ENCODE measurements at regions not wholly inside any gene's neighbourhood (a gene's known extent, or its start where the extent isn't known, plus 50 kb on each side); places are given as distances from the start of the nearest gene placed in this dataset.

GRCh38 chr4:180741703-180742102 lies 1501.5 kb upstream of the TENM3 start:
- DNase-seq = no peak

GRCh38 chr4:180745019-180745418 lies 1498.2 kb upstream of the TENM3 start:
- DNase-seq = no peak

- DNase-seq = no peak
Observed at GRCh38 chr4:180751009-180751408, 1492.2 kb upstream of the TENM3 start.

GRCh38 chr4:180757927-180758326 lies 1485.3 kb upstream of the TENM3 start:
- DNase-seq = no peak

GRCh38 chr4:180766045-180766444 lies 1477.2 kb upstream of the TENM3 start:
- DNase-seq = no peak

- peak; percentile 50 for DNase-seq
Observed at GRCh38 chr4:180766944-180767729, 1476.1 kb upstream of the TENM3 start.

GRCh38 chr4:180768610-180769009 lies 1474.6 kb upstream of the TENM3 start:
- no peak for DNase-seq

GRCh38 chr4:180769791-180770190 lies 1473.4 kb upstream of the TENM3 start:
- DNase-seq = no peak

GRCh38 chr4:180770265-180770664 lies 1472.9 kb upstream of the TENM3 start:
- peak; percentile 13 for DNase-seq

GRCh38 chr4:180784940-180785339 lies 1458.3 kb upstream of the TENM3 start:
- DNase-seq = no peak

GRCh38 chr4:180788729-180789128 lies 1454.5 kb upstream of the TENM3 start:
- DNase-seq = no peak

- DNase-seq = no peak
Observed at GRCh38 chr4:180789929-180790328, 1453.3 kb upstream of the TENM3 start.

GRCh38 chr4:180790471-180790870 lies 1452.7 kb upstream of the TENM3 start:
- no peak for DNase-seq

GRCh38 chr4:180792541-180792940 lies 1450.7 kb upstream of the TENM3 start:
- no peak for DNase-seq

- no peak for DNase-seq
Observed at GRCh38 chr4:180794333-180794732, 1448.9 kb upstream of the TENM3 start.

- DNase-seq = no peak
Observed at GRCh38 chr4:180798036-180798577, 1445.1 kb upstream of the TENM3 start.

GRCh38 chr4:180799798-180800197 lies 1443.4 kb upstream of the TENM3 start:
- peak; percentile 8 for DNase-seq

GRCh38 chr4:180805101-180805500 lies 1438.1 kb upstream of the TENM3 start:
- no peak for DNase-seq

- no peak for DNase-seq
Observed at GRCh38 chr4:180808862-180809261, 1434.3 kb upstream of the TENM3 start.

- DNase-seq = no peak
Observed at GRCh38 chr4:180809439-180809838, 1433.8 kb upstream of the TENM3 start.

- DNase-seq = peak; percentile 13
Observed at GRCh38 chr4:180810581-180810980, 1432.6 kb upstream of the TENM3 start.

GRCh38 chr4:180811556-180811955 lies 1431.6 kb upstream of the TENM3 start:
- no peak for DNase-seq

GRCh38 chr4:180812783-180813182 lies 1430.4 kb upstream of the TENM3 start:
- no peak for DNase-seq

- DNase-seq = no peak
Observed at GRCh38 chr4:180814875-180815417, 1428.3 kb upstream of the TENM3 start.
